Upper lobe of left lung (tissue), 4 donors: ENCODE measurements at regions not wholly inside any gene's neighbourhood (a gene's known extent, or its start where the extent isn't known, plus 50 kb on each side); places are given as distances from the start of the nearest gene placed in this dataset.

Experiments
- EP300 ChIP-seq, 4 donors: sonication (generic); formaldehyde crosslinking; IDR thresholded peaks; one replicate each; pipeline ENCODE4 v1.5.1; 2017; ENCODE audit warnings: antibody characterized with exemption in 4 of 4, control low read depth in 2 of 4
- POLR2A ChIP-seq, 4 donors: fragments of 450-650 bp; IDR thresholded peaks; one replicate each; pipeline ENCODE4 v1.5.1; 2016 to 2017; ENCODE audit warnings: antibody characterized with exemption in 4 of 4, mild to moderate bottlenecking in 2 of 4
- POLR2AphosphoS5 ChIP-seq, 2 donors: sonication (generic); formaldehyde crosslinking; IDR thresholded peaks; one replicate each; pipeline ENCODE4 v1.5.1; 2017; ENCODE audit warnings: antibody characterized with exemption in 2 of 2
- TF ChIP-seq, protein P1 (sequence below), 6 experiments: fragments of 450-650 bp in 4 of 6; fragments of 200-600 bp in 2 of 6; sonication (generic) in 2 of 6; IDR thresholded peaks; one replicate each; pipeline ENCODE4 v1.5.1; 2016 to 2019; ENCODE audit warnings: antibody characterized with exemption in 6 of 6

- TF ChIP-seq, protein P1, sequence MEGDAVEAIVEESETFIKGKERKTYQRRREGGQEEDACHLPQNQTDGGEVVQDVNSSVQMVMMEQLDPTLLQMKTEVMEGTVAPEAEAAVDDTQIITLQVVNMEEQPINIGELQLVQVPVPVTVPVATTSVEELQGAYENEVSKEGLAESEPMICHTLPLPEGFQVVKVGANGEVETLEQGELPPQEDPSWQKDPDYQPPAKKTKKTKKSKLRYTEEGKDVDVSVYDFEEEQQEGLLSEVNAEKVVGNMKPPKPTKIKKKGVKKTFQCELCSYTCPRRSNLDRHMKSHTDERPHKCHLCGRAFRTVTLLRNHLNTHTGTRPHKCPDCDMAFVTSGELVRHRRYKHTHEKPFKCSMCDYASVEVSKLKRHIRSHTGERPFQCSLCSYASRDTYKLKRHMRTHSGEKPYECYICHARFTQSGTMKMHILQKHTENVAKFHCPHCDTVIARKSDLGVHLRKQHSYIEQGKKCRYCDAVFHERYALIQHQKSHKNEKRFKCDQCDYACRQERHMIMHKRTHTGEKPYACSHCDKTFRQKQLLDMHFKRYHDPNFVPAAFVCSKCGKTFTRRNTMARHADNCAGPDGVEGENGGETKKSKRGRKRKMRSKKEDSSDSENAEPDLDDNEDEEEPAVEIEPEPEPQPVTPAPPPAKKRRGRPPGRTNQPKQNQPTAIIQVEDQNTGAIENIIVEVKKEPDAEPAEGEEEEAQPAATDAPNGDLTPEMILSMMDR (IDR thresholded peaks at IDR 0.05): no peak
- no peak for TF ChIP-seq POLR2AphosphoS5 (IDR thresholded peaks at IDR 0.05)
- no peak for TF ChIP-seq EP300 (IDR thresholded peaks at IDR 0.05)
- no peak for TF ChIP-seq POLR2A (IDR thresholded peaks at IDR 0.05)
Observed at GRCh38 chr4:67130411-67130810, 414.9 kb downstream of the CENPC start.
